RKO (cell line): ENCODE measurements at regions not wholly inside any gene's neighbourhood (a gene's known extent, or its start where the extent isn't known, plus 50 kb on each side); places are given as distances from the start of the nearest gene placed in this dataset.

ENCODE experiments used
- DNase-seq: peaks from one replicate; pipeline ENCODE4 v3.0.0-alpha.2; 2016; ENCODE audit warnings: low spot score

- no peak for DNase-seq
Measured at GRCh38 chr6:54640911-54641310, 205.7 kb upstream of the FAM83B start.

GRCh38 chr6:54646069-54646950, 200.3 kb upstream of the FAM83B start:
- DNase-seq: no peak

DNA sequence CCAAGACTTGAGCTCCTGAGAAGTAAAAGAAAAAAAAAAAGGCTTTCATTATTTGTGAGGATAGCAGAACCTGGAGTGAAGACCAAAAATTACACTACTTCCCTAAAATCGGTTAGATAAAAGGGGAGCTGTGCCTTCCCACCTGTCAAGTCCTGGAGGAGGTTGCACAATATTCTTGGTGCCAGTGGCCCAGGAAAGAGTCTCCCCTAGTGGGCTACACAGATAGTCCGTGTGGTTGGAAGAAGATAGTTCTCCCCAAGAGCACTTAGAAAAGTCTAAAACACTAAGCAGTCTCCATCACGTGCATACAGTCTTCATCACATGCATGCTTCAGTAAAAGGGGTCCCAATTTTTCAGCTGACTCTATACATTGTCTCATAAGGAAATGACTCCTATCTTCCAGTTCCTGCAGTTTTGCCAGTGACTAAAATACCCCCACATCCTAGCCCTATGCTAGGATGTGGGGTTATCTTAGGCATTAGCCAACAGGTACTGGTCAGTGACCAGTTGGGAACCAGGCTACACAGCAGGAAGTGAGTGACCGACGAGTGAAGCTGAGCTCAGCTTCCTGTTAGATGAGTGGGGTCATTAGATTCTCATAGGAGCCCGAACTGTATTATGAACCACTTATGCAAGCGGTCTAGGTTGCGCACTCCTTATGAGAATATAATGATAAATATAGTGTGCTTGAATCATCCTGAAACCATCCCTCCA, 199.5 kb upstream of the FAM83B start:
- DNase-seq: peak; percentile 23

- DNase-seq: no peak
Measured at GRCh38 chr6:54654381-54654780, 192.2 kb upstream of the FAM83B start.

- no peak for DNase-seq
Measured at GRCh38 chr6:54655162-54655561, 191.4 kb upstream of the FAM83B start.

DNA sequence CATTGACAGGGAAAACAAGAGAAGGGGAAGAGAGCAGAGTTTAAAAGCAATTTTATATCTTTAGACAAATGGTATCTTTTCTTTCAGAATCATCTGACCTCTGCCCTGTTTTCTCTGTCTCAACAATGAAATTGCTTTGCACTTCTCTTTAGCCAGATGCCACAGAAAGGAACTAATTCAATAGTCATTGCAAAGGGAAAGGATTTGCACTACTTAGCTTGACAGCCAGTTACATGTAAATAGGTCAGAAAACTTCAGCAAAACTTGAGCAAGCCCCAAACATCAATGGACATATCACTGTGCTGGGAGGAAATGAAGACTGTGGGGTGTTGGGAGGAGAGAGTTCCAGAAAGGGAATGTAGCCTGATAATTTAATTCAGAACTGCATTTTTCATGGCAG, 181.3 kb upstream of the FAM83B start:
- no peak for DNase-seq

GRCh38 chr6:54680531-54680930, 166.0 kb upstream of the FAM83B start:
- DNase-seq: no peak

DNA sequence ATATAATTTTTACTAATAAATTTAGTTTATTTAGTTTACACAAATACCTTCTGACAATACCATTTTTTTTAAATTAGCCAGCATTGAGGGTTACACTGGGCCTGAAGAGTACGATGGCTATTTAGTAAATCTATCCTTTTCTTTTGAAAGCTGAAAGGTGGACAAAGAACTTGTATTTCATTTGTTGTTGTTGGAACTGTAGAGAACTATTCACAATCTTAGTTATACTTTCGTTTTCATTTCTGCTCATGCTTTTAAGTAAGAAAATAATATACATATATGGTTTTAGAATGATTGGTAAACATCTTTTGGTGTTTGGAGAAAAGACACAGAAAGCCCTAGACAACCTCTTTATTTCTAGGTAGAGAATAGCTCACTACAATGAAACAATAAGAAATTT, 165.3 kb upstream of the FAM83B start:
- DNase-seq: no peak

DNA sequence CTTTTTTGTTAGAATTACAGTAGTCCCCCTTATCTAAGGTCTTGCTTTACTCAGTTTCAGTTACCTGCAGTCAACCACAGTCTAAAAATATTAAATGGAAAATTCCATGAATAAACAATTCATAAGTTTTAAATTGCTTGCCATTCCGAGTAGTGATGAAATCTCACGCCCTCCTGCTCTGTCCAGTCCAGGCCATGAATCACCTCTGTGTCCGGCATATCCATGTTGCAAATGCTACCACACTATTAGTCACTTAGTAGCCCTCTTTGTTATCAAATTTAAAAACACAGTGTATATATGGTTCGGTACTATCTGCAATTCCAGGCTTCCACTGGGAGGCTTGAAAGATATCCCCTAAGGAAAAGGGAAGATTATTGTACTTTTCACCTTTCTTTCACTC, 164.6 kb upstream of the FAM83B start:
- DNase-seq: peak; percentile 66

DNA sequence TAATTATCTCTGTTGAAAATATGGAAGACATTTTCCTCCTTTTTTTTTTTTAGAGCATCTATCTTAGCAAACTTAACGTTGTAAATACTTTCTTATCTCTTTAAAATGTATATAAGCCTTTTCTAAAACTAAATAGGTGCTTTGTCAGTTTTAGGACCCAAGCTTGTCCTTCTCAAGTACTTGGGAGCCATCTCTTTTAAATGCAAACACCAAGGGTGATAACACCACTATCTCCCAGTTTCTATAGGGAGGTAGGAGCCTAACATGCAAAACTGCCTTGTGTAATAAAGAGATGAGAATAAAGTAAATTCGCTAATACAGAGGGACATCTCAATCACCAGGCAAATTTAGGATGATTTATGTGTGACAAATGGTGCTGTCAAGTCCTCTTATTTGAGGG, 157.0 kb upstream of the FAM83B start:
- DNase-seq: no peak

GRCh38 chr6:54690596-54690995, 156.0 kb upstream of the FAM83B start:
- DNase-seq: no peak

DNA sequence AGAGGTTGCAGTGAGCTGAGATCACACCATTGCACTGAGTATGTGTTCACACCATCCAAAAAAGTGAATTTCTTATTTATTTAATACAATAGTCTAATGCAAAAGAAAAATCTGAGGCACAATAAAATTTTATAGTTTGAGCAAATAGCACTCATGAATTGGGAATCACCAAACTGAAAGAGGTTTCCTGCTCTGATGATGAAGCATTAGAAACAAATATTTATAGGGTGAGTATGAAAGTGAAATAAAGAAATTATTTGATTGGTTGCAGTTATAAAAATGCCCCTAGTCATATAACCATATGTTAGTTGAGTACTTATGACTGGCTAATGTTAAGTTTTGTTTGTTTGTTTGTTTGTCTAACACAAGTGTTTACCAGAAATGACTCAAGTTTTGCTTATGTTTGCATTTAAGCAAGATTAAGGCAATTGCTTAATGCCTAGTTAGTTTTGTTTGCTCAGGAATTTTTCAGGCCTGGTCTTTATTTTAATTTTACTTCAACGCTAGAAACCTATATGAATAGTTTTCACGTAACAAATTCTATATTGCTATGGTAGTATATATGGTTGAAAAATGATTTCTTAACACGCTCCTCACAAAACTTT, 151.5 kb upstream of the FAM83B start:
- no peak for DNase-seq

DNA sequence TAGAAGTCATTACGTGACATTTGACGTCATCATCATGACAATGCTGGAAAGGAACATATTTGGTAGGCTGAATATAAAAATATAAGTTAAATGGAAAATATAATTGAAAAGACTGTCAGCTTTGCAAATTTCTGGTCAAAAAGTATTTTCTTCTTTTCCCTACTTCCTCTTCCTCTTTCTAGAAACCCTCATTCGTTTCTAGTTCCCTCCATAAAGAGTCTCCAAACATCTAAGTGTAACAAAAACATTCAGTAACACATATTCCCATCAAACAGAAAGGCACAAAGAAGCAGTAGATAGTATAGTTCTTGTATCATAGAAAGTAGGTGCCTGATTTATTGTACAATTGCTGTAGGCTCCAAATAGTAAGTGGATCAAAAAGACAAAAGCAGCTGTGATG, 150.8 kb upstream of the FAM83B start:
- DNase-seq: no peak

DNA sequence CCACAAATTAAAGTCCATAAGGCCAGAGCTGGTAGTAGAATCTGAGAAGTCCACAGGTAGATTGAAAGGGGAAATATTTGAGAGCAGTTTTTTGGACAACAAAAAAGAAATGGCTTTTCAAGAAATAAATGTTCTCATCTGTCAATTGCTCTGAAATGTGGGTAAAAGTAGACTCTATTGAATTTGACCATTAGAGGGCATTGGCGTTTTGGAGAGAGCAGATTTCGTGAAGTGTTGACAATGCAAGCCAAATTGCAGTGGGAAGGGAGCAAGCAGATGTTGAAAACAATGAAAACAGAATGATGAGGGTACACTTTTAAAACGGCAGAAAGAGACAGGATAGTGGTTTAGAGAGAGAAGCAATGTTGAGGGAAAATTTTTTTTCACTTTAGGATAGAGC, 149.1 kb upstream of the FAM83B start:
- peak; percentile 3 for DNase-seq

DNA sequence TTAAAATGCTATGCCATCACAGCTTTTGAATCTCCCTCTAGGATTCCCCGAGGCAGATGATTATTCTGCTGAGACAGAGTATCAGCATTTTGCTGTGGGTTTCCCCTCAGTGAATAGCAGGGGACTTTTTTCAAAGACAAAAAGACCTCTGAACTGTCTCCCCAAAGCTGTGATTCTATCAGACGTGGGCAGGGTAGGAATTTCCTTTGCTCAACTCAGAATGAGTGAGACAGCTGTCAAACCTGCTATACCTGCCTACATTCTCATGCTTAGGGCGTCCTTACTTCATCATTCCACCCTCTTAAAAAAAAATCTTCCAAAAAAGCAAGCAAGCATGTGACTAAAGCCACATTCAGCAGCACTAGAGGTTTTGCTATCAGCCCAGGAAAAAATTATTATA, 147.6 kb upstream of the FAM83B start:
- DNase-seq: no peak

DNA sequence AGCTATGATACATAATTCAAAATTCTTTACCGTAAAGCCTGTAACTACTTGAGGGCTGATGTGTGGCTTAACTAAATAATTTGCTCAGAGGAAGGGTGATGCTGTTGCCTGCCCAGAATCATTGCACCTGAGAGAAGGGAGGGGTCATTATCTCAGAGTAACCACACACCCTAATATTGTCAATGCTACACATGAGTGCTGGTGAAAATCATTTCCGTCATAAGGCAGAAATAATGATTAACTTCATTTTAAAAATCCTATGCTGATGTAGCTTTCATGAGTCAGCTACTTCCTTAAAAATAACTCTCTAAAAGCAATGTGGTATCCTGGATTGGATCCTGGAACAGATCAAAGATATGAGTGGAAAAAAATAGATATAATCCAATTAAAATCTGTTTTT, 146.4 kb upstream of the FAM83B start:
- DNase-seq: no peak

DNA sequence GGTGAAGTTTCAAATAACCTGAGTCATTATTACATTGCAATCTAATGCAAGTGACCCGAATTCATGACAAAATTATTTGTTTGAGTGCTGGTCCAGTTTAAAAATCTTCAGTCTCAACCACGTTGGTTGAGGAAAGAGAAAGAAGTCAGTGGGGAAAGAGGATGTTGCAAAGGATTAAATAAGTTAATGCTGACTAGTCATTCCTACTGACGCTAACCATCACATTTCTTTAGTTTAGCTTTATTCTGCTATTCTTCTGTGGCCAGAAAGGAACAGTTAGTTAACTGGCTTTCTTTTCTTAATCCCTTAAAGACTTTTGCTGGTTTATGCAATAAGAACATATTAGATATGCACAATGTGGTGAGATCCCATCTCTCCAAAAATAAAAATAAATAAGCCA, 143.8 kb upstream of the FAM83B start:
- no peak for DNase-seq

DNA sequence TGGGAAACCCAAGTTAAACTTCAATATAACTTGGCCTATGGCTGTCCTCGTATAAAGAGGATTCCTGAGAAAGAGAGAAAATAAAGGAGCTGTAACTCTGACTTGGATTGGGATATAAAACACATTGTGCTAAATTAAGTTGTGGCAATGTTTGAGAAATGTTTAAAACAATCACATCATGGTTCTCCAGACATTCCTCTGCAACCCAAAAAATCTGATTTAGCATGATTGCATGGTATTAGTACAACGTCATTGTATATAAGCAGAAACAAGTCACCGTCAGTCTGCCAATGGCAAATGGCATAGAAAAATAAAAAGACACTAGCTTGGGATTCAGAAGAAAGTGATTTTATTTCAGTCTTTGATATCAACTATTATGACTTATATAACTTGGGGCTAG, 140.2 kb upstream of the FAM83B start:
- no peak for DNase-seq

- DNase-seq: no peak
Measured at GRCh38 chr6:54706844-54707605, 139.5 kb upstream of the FAM83B start.

GRCh38 chr6:54710456-54710855, 136.1 kb upstream of the FAM83B start:
- no peak for DNase-seq

DNA sequence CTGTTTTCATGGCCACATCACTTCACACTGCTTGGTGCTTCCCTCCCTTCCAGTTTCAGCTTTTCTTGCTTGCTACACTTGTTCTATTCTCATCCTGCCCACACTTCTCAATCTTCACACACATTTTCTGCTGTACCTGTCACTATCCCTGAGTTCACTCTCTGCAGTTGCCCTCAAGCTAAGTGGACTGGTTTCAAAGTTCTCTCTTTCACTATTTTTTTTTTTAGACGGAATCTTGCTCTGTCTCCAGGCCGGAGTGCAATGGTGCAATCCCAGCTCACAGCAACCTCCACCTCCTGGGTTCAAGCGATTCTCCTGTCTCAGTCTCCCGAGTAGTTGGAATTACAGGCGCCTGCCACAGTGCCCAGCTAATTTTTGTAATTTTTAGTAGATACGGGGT, 130.6 kb upstream of the FAM83B start:
- no peak for DNase-seq

- no peak for DNase-seq
Measured at GRCh38 chr6:54716877-54717276, 129.7 kb upstream of the FAM83B start.
